GM21526 (cell line): ENCODE measurements at regions not wholly inside any gene's neighbourhood (a gene's known extent, or its start where the extent isn't known, plus 50 kb on each side); places are given as distances from the start of the nearest gene placed in this dataset.
"Not testable (repeated sequence)": the region's sequence is repeated elsewhere in the genome, so short reads cannot be mapped to it uniquely, and the experiment has no call there.

Source experiments
- ATAC-seq: cut with Tn5 transposase; IDR thresholded peaks from one replicate; pipeline ENCODE4 v1.9.1; 2021; ENCODE audit warnings: moderate library complexity; ENCODE audit not compliant: unreplicated experiment, low FRiP score

- ATAC-seq, result no peak
Measured at GRCh38 chr1:182003953-182004586, 57.4 kb downstream of the ZNF648 start.

- no peak for ATAC-seq
Measured at GRCh38 chr1:182003025-182003725, 58.3 kb downstream of the ZNF648 start.

GRCh38 chr1:182002570-182002969, 58.9 kb downstream of the ZNF648 start:
- ATAC-seq, result no peak

- no peak for ATAC-seq
Measured at GRCh38 chr1:181998858-181999257, 62.7 kb downstream of the ZNF648 start.

GRCh38 chr1:181992072-181992471, 69.4 kb downstream of the ZNF648 start:
- ATAC-seq, result no peak

GRCh38 chr1:181990728-181991127, 70.8 kb downstream of the ZNF648 start:
- no peak for ATAC-seq

- ATAC-seq, result no peak
Measured at GRCh38 chr1:181989261-181989920, 72.1 kb downstream of the ZNF648 start.

GRCh38 chr1:181987996-181988395, 73.5 kb downstream of the ZNF648 start:
- ATAC-seq, result no peak

- no peak for ATAC-seq
Measured at GRCh38 chr1:181987334-181987895, 74.1 kb downstream of the ZNF648 start.

GRCh38 chr1:181986907-181987305, 74.6 kb downstream of the ZNF648 start:
- ATAC-seq, result no peak

- no peak for ATAC-seq
Measured at GRCh38 chr1:181985936-181986906, 75.3 kb downstream of the ZNF648 start.

GRCh38 chr1:181985281-181985680, 76.2 kb downstream of the ZNF648 start:
- ATAC-seq, result no peak

GRCh38 chr1:181984006-181984405, 77.5 kb downstream of the ZNF648 start:
- no peak for ATAC-seq

- no peak for ATAC-seq
Measured at GRCh38 chr1:181981821-181982220, 79.7 kb downstream of the ZNF648 start.

- no peak for ATAC-seq
Measured at GRCh38 chr1:181972256-181972655, 89.3 kb downstream of the ZNF648 start.

GRCh38 chr1:181971424-181971823, 90.1 kb downstream of the ZNF648 start:
- no peak for ATAC-seq

- ATAC-seq, result no peak
Measured at GRCh38 chr1:181969902-181970301, 91.6 kb downstream of the ZNF648 start.

GRCh38 chr1:181954696-181955095, 106.8 kb downstream of the ZNF648 start:
- ATAC-seq, result not testable (repeated sequence)

- ATAC-seq, result not testable (repeated sequence)
Measured at GRCh38 chr1:181954178-181954577, 107.3 kb downstream of the ZNF648 start.

- no peak for ATAC-seq
Measured at GRCh38 chr1:181953596-181953995, 107.9 kb downstream of the ZNF648 start.
